H1 (cell line): ENCODE measurements at regions not wholly inside any gene's neighbourhood (a gene's known extent, or its start where the extent isn't known, plus 50 kb on each side); places are given as distances from the start of the nearest gene placed in this dataset.

Source experiments
- CTCF ChIA-PET: fragments of 300-600 bp; sonication (Branson Sonifier 250); formaldehyde crosslinking; loops from one replicate; lab custom pipeline; 2021; ENCODE audit not compliant: partially characterized antibody; lab: Charles Lee
- POLR2A ChIA-PET: fragments of 300-600 bp; sonication (Branson Sonifier 250); formaldehyde crosslinking; loops from one replicate; lab custom pipeline; 2021; ENCODE audit warnings: inconsistent platforms; ENCODE audit not compliant: partially characterized antibody; lab: Charles Lee
- DNase-seq, 2 experiments: peaks; one replicate each; pipeline versions ENCODE4 v3.0.0 to v3.0.0-alpha.2; 2010 to 2022; ENCODE audit warnings: low spot score in 2 of 2, low read depth in 1 of 2, mixed read lengths in 1 of 2
- FAIRE-seq: peaks from 2 replicates; lab custom pipeline; 2011; peaks lifted over from hg19 to GRCh38; lab: Jason Lieb, UNC
- H2AFZ ChIP-seq: 2 replicates; pipeline ENCODE4 v1.8.1; 2012; ENCODE audit warnings: low read length, inconsistent platforms
- H2AK5ac ChIP-seq: 2 replicates; pipeline ENCODE4 v1.6.1; 2013; ENCODE audit warnings: low read depth, low read length
- H2BK120ac ChIP-seq: replicated peaks from 2 replicates; pipeline ENCODE3; 2013; ENCODE audit warnings: low read depth, low read length, inconsistent platforms
- H2BK12ac ChIP-seq: 2 replicates; pipeline ENCODE4 v1.6.1; 2013; ENCODE audit warnings: low read depth, low read length
- H2BK15ac ChIP-seq: 2 replicates; pipeline ENCODE4 v1.6.1; 2013; ENCODE audit warnings: low read length
- H2BK20ac ChIP-seq: 2 replicates; pipeline ENCODE4 v1.6.1; 2013; ENCODE audit warnings: low read length
- H2BK5ac ChIP-seq: 2 replicates; pipeline ENCODE4 v1.6.1; 2013; ENCODE audit warnings: low read depth, low read length
- H3K14ac ChIP-seq: 2 replicates; pipeline ENCODE4 v1.6.1; 2013; ENCODE audit warnings: inconsistent platforms; ENCODE audit not compliant: insufficient read length
- H3K18ac ChIP-seq: 2 replicates; pipeline ENCODE4 v1.6.1; 2013; ENCODE audit warnings: low read length; ENCODE audit errors: extremely low read depth
- H3K23ac ChIP-seq: 2 replicates; pipeline ENCODE4 v1.6.1; 2013; ENCODE audit warnings: inconsistent platforms; ENCODE audit not compliant: insufficient read length
- H3K23me2 ChIP-seq: 2 replicates; pipeline ENCODE4 v1.6.1; 2013; ENCODE audit warnings: low read depth, low read length
- H3K27ac ChIP-seq: 2 replicates; pipeline ENCODE4 v1.6.1; 2011; ENCODE audit warnings: low read depth, low read length, inconsistent platforms
- H3K27me3 ChIP-seq, 4 experiments: replicated peaks in 1 of 4; 1 replicate in 1 of 4; 2 replicates in 3 of 4; pipeline versions ENCODE4 v1.6.1 to v1.8.1; 2011 to 2013; ENCODE audit warnings: low read length in 3 of 4, mild to moderate bottlenecking in 3 of 4, inconsistent platforms in 2 of 4, mixed read lengths in 2 of 4, moderate library complexity in 1 of 4; ENCODE audit not compliant: control insufficient read depth in 3 of 4, insufficient read depth in 3 of 4; ENCODE audit errors: extremely low read depth in 1 of 4
- H3K36me3 ChIP-seq, 4 experiments: 2 replicates each; pipeline versions ENCODE4 v1.6.1 to v1.8.1; 2011 to 2013; ENCODE audit warnings: mild to moderate bottlenecking in 4 of 4, low read length in 3 of 4, moderate library complexity in 2 of 4, control low read depth in 1 of 4, inconsistent platforms in 1 of 4; ENCODE audit not compliant: insufficient read depth in 4 of 4, control insufficient read depth in 2 of 4
- H3K4ac ChIP-seq: replicated peaks from 2 replicates; pipeline ENCODE3; 2013; ENCODE audit warnings: low read length, low read depth, mixed read lengths, inconsistent platforms; ENCODE audit not compliant: insufficient read length
- H3K4me1 ChIP-seq, 4 experiments: replicated peaks in 1 of 4; 1 replicate in 1 of 4; 2 replicates in 3 of 4; pipeline versions ENCODE4 v1.6.1 to v1.8.1; 2011 to 2013; ENCODE audit warnings: low read length in 3 of 4, inconsistent platforms in 2 of 4, mixed read lengths in 1 of 4; ENCODE audit not compliant: insufficient read depth in 4 of 4, control insufficient read depth in 3 of 4
- H3K4me2 ChIP-seq, 2 experiments: 2 replicates each; pipeline versions ENCODE4 v1.6.1 to v1.8.1; 2011 to 2013; ENCODE audit warnings: low read depth in 2 of 2, low read length in 2 of 2, control low read depth in 1 of 2, inconsistent platforms in 1 of 2, mild to moderate bottlenecking in 1 of 2; ENCODE audit not compliant: insufficient read depth in 1 of 2
- H3K4me3 ChIP-seq, 4 experiments: fragments of 200-600, 300-600 bp in 1 of 4; sonication (generic), shearing (Covaris generic), sonication (Bioruptor Twin) in 1 of 4; 2 replicates each; pipeline versions ENCODE4 v1.5.1 to v1.8.1; 2011 to 2016; ENCODE audit warnings: low read length in 4 of 4, low read depth in 3 of 4, control low read depth in 2 of 4, inconsistent platforms in 2 of 4, mild to moderate bottlenecking in 2 of 4, mixed read lengths in 1 of 4, moderate library complexity in 1 of 4; ENCODE audit not compliant: insufficient read depth in 2 of 4; ENCODE audit errors: extremely low read depth in 1 of 4
- H3K56ac ChIP-seq: replicated peaks from 2 replicates; pipeline ENCODE3; 2013; ENCODE audit warnings: low read depth, mild to moderate bottlenecking, mixed read lengths, low read length, inconsistent platforms; ENCODE audit not compliant: insufficient read length
- H3K79me1 ChIP-seq: 2 replicates; pipeline ENCODE4 v1.6.1; 2013; ENCODE audit warnings: low read depth, low read length, control low read depth
- H3K79me2 ChIP-seq, 2 experiments: 2 replicates each; pipeline versions ENCODE4 v1.6.1 to v1.8.1; 2012 to 2013; ENCODE audit warnings: low read length in 2 of 2, mild to moderate bottlenecking in 2 of 2, inconsistent platforms in 1 of 2; ENCODE audit not compliant: insufficient read depth in 2 of 2, control insufficient read depth in 1 of 2
- H3K9ac ChIP-seq, 4 experiments: replicated peaks in 1 of 4; 1 replicate in 1 of 4; 2 replicates in 3 of 4; pipeline versions ENCODE4 v1.6.1 to v1.8.1; 2011 to 2013; ENCODE audit warnings: low read depth in 3 of 4, low read length in 3 of 4, control low read depth in 2 of 4, mild to moderate bottlenecking in 2 of 4, moderate library complexity in 2 of 4, inconsistent platforms in 1 of 4; ENCODE audit errors: extremely low read depth in 1 of 4
- H3K9me3 ChIP-seq, 2 experiments: 2 replicates each; pipeline versions ENCODE4 v1.6.1 to v1.8.1; 2012 to 2013; ENCODE audit warnings: mild to moderate bottlenecking in 2 of 2, moderate library complexity in 2 of 2, control low read depth in 1 of 2, inconsistent platforms in 1 of 2, low read depth in 1 of 2, low read length in 1 of 2, mixed read lengths in 1 of 2; ENCODE audit not compliant: insufficient read depth in 2 of 2
- H4K20me1 ChIP-seq, 2 experiments: replicated peaks in 1 of 2; 2 replicates each; pipeline versions ENCODE3 to v1.8.1; 2011 to 2013; ENCODE audit warnings: inconsistent platforms in 2 of 2, low read length in 2 of 2, mild to moderate bottlenecking in 1 of 2; ENCODE audit not compliant: insufficient read depth in 2 of 2, control insufficient read depth in 1 of 2
- H4K5ac ChIP-seq: 2 replicates; pipeline ENCODE4 v1.6.1; 2013; ENCODE audit warnings: low read length, low read depth, mixed read lengths, inconsistent platforms; ENCODE audit not compliant: insufficient read length
- H4K8ac ChIP-seq: 2 replicates; pipeline ENCODE4 v1.8.0; 2013; ENCODE audit warnings: mild to moderate bottlenecking, moderate library complexity, low read length, inconsistent platforms; ENCODE audit not compliant: insufficient read depth; ENCODE audit errors: extremely low read depth
- H4K91ac ChIP-seq: replicated peaks from 2 replicates; pipeline ENCODE3; 2013; ENCODE audit warnings: low read length, mixed read lengths, inconsistent platforms; ENCODE audit not compliant: insufficient read length
- CHD1 ChIP-seq: IDR thresholded peaks from 2 replicates; pipeline ENCODE4 v1.6.1; 2012; ENCODE audit warnings: low read depth, low read length, improper control_type of control experiment
- HDAC2 ChIP-seq, 2 experiments: fragments of 300-600 bp in 1 of 2; sonication (generic) in 1 of 2; IDR thresholded peaks; 2 replicates each; pipeline ENCODE4 v1.6.1; 2011 to 2012; ENCODE audit warnings: low read depth in 2 of 2, low read length in 2 of 2, mild to moderate bottlenecking in 2 of 2, moderate library complexity in 2 of 2, borderline replicate concordance in 1 of 2, inconsistent platforms in 1 of 2
- JUN ChIP-seq: IDR thresholded peaks from 2 replicates; pipeline ENCODE4 v1.6.1; 2011; ENCODE audit warnings: low read depth, mild to moderate bottlenecking, improper control_type of control experiment, low read length
- POLR2A ChIP-seq, 2 experiments: IDR thresholded peaks; 1 replicate in 1 of 2; 2 replicates in 1 of 2; pipeline ENCODE4 v1.6.1; 2011; ENCODE audit warnings: low read depth in 2 of 2, low read length in 2 of 2, mild to moderate bottlenecking in 2 of 2; ENCODE audit errors: control extremely low read depth in 1 of 2
- RBBP5 ChIP-seq: IDR thresholded peaks from 2 replicates; pipeline ENCODE4 v1.7.1; 2012; ENCODE audit warnings: low read depth, mild to moderate bottlenecking, inconsistent platforms, low read length, moderate library complexity, borderline replicate concordance
- RXRA ChIP-seq: IDR thresholded peaks from 2 replicates; pipeline ENCODE4 v1.6.1; 2011; ENCODE audit warnings: low read depth, mild to moderate bottlenecking, low read length, moderate library complexity; ENCODE audit not compliant: insufficient read depth
- SIX5 ChIP-seq: IDR thresholded peaks from 2 replicates; pipeline ENCODE4 v1.6.1; 2011; ENCODE audit warnings: mild to moderate bottlenecking, low read depth, low read length
- SP4 ChIP-seq: IDR thresholded peaks from 2 replicates; pipeline ENCODE4 v1.6.1; 2012; ENCODE audit warnings: low read length, inconsistent platforms
- WGBS, 2 experiments: shearing (Covaris generic) in 1 of 2; methylation state at CpG; one replicate each; pipeline versions ENCODE4 v1.1.6 to v1.1.7; 2013 to 2015; ENCODE audit warnings: low lambda C conversion rate in 2 of 2, mixed read lengths in 2 of 2, inconsistent platforms in 1 of 2, low coverage in 1 of 2, missing lambda C conversion rate in 1 of 2; ENCODE audit not compliant: insufficient replicate concordance in 2 of 2, insufficient coverage in 1 of 2, insufficient read length in 1 of 2; ENCODE audit errors: extremely low coverage in 1 of 2, missing lambda C conversion rate in 1 of 2; 5-methylcytosine and 5-hydroxymethylcytosine counted together

DNA sequence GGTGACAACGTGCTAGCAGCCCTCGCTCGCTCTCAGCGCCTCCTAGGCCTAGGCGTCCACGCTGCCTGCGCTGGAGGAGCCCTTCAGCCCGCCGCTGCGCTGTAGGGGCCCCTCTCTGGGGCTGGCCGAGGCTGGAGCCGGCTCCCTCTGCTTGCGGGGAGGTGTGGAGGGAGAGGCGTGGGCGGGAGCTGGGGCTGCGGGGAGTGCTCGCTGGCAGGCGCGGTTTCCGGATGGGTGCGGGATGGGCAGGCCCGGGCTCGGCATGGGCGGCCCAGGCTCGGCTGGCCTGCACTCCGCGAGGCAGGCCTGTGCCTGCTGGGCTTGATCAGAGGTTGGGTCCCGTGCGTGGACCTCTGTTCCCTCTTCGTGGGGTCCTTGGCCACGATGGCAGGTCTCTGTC lies 472.6 kb downstream of the PRR16 start:
- H4K8ac ChIP-seq: no peak overlapping the region
- TF ChIP-seq SP4: no peak
- TF ChIP-seq CHD1: no peak
- TF ChIP-seq RBBP5: no peak
- no peak for TF ChIP-seq JUN
- no peak for TF ChIP-seq SIX5
- TF ChIP-seq HDAC2 (IDR thresholded peaks at IDR 0.05; ENCODE audit: borderline replicate concordance in 1 of 2, low read depth in 2 of 2, low read length in 2 of 2): no peak
- TF ChIP-seq RXRA: no peak
- TF ChIP-seq POLR2A (IDR thresholded peaks at IDR 0.05; ENCODE audit: control extremely low read depth in 1 of 2, low read depth in 2 of 2, low read length in 2 of 2): no peak
- TF ChIP-seq, all 59 proteins: peak for 0
- Histone ChIP-seq H3K4me3 (no peak overlapping the region), H3K79me2 (no peaks in the 10 kb centered on the region), H3K23ac (no peak overlapping the region), H3K27ac (no peak overlapping the region), H2BK120ac (no peak overlapping the region), H3K14ac (no peak overlapping the region), H3K9ac (no peak overlapping the region), H3K4ac (no peak overlapping the region), H4K20me1 (no peaks in the 10 kb centered on the region), H4K5ac (no peak overlapping the region), H3K4me2 (no peak overlapping the region), H2BK20ac (no peak overlapping the region), H3K36me3 (no peaks in the 10 kb centered on the region), H2BK15ac (no peak overlapping the region), H3K79me1 (no peaks in the 10 kb centered on the region), H3K9me3 (no peaks in the 10 kb centered on the region; a peak in 1 of 4 replicates), H3K18ac (no peak overlapping the region), H3K27me3 (no peaks in the 10 kb centered on the region), H4K91ac (no peak overlapping the region), H3K4me1 (no peaks in the 10 kb centered on the region), H2BK5ac (no peak overlapping the region), H3K56ac (no peak overlapping the region), H2BK12ac (no peak overlapping the region), H3K23me2 (no peaks in the 10 kb centered on the region), H2AK5ac (no peak overlapping the region), H2AFZ (no peak overlapping the region)
- DNase-seq: no peak
- FAIRE-seq: no peak
- WGBS, 2 experiments: 90% methylated on average over 19 of the region's 31 CpGs; no CpG with 5 or more reads in 1 of the 2 experiments
- CTCF ChIA-PET: interaction anchor here (0.6 kb wide), 2 partner anchors 48 to 1871 kb away, joined by 3 read pairs; no protein-coding TSS in a partner anchor
- POLR2A ChIA-PET: no interaction called here
